H1 (cell line): ENCODE measurements at regions not wholly inside any gene's neighbourhood (a gene's known extent, or its start where the extent isn't known, plus 50 kb on each side); places are given as distances from the start of the nearest gene placed in this dataset.

Source experiments
- CTCF ChIA-PET: fragments of 300-600 bp; sonication (Branson Sonifier 250); formaldehyde crosslinking; loops from one replicate; lab custom pipeline; 2021; ENCODE audit not compliant: partially characterized antibody; lab: Charles Lee
- POLR2A ChIA-PET: fragments of 300-600 bp; sonication (Branson Sonifier 250); formaldehyde crosslinking; loops from one replicate; lab custom pipeline; 2021; ENCODE audit warnings: inconsistent platforms; ENCODE audit not compliant: partially characterized antibody; lab: Charles Lee
- DNase-seq, 2 experiments: peaks; one replicate each; pipeline versions ENCODE4 v3.0.0 to v3.0.0-alpha.2; 2010 to 2022; ENCODE audit warnings: low spot score in 2 of 2, low read depth in 1 of 2, mixed read lengths in 1 of 2
- FAIRE-seq: peaks from 2 replicates; lab custom pipeline; 2011; peaks lifted over from hg19 to GRCh38; lab: Jason Lieb, UNC
- H2AFZ ChIP-seq: 2 replicates; pipeline ENCODE4 v1.8.1; 2012; ENCODE audit warnings: low read length, inconsistent platforms
- H2AK5ac ChIP-seq: 2 replicates; pipeline ENCODE4 v1.6.1; 2013; ENCODE audit warnings: low read depth, low read length
- H2BK120ac ChIP-seq: replicated peaks from 2 replicates; pipeline ENCODE3; 2013; ENCODE audit warnings: low read depth, low read length, inconsistent platforms
- H2BK12ac ChIP-seq: 2 replicates; pipeline ENCODE4 v1.6.1; 2013; ENCODE audit warnings: low read depth, low read length
- H2BK15ac ChIP-seq: 2 replicates; pipeline ENCODE4 v1.6.1; 2013; ENCODE audit warnings: low read length
- H2BK20ac ChIP-seq: 2 replicates; pipeline ENCODE4 v1.6.1; 2013; ENCODE audit warnings: low read length
- H2BK5ac ChIP-seq: 2 replicates; pipeline ENCODE4 v1.6.1; 2013; ENCODE audit warnings: low read depth, low read length
- H3K14ac ChIP-seq: 2 replicates; pipeline ENCODE4 v1.6.1; 2013; ENCODE audit warnings: inconsistent platforms; ENCODE audit not compliant: insufficient read length
- H3K18ac ChIP-seq: 2 replicates; pipeline ENCODE4 v1.6.1; 2013; ENCODE audit warnings: low read length; ENCODE audit errors: extremely low read depth
- H3K23ac ChIP-seq: 2 replicates; pipeline ENCODE4 v1.6.1; 2013; ENCODE audit warnings: inconsistent platforms; ENCODE audit not compliant: insufficient read length
- H3K23me2 ChIP-seq: 2 replicates; pipeline ENCODE4 v1.6.1; 2013; ENCODE audit warnings: low read depth, low read length
- H3K27ac ChIP-seq: 2 replicates; pipeline ENCODE4 v1.6.1; 2011; ENCODE audit warnings: low read depth, low read length, inconsistent platforms
- H3K27me3 ChIP-seq, 4 experiments: replicated peaks in 1 of 4; 1 replicate in 1 of 4; 2 replicates in 3 of 4; pipeline versions ENCODE4 v1.6.1 to v1.8.1; 2011 to 2013; ENCODE audit warnings: low read length in 3 of 4, mild to moderate bottlenecking in 3 of 4, inconsistent platforms in 2 of 4, mixed read lengths in 2 of 4, moderate library complexity in 1 of 4; ENCODE audit not compliant: control insufficient read depth in 3 of 4, insufficient read depth in 3 of 4; ENCODE audit errors: extremely low read depth in 1 of 4
- H3K36me3 ChIP-seq, 4 experiments: 2 replicates each; pipeline versions ENCODE4 v1.6.1 to v1.8.1; 2011 to 2013; ENCODE audit warnings: mild to moderate bottlenecking in 4 of 4, low read length in 3 of 4, moderate library complexity in 2 of 4, control low read depth in 1 of 4, inconsistent platforms in 1 of 4; ENCODE audit not compliant: insufficient read depth in 4 of 4, control insufficient read depth in 2 of 4
- H3K4ac ChIP-seq: replicated peaks from 2 replicates; pipeline ENCODE3; 2013; ENCODE audit warnings: low read length, low read depth, mixed read lengths, inconsistent platforms; ENCODE audit not compliant: insufficient read length
- H3K4me1 ChIP-seq, 4 experiments: replicated peaks in 1 of 4; 1 replicate in 1 of 4; 2 replicates in 3 of 4; pipeline versions ENCODE4 v1.6.1 to v1.8.1; 2011 to 2013; ENCODE audit warnings: low read length in 3 of 4, inconsistent platforms in 2 of 4, mixed read lengths in 1 of 4; ENCODE audit not compliant: insufficient read depth in 4 of 4, control insufficient read depth in 3 of 4
- H3K4me2 ChIP-seq, 2 experiments: 2 replicates each; pipeline versions ENCODE4 v1.6.1 to v1.8.1; 2011 to 2013; ENCODE audit warnings: low read depth in 2 of 2, low read length in 2 of 2, control low read depth in 1 of 2, inconsistent platforms in 1 of 2, mild to moderate bottlenecking in 1 of 2; ENCODE audit not compliant: insufficient read depth in 1 of 2
- H3K4me3 ChIP-seq, 4 experiments: fragments of 200-600, 300-600 bp in 1 of 4; sonication (generic), shearing (Covaris generic), sonication (Bioruptor Twin) in 1 of 4; 2 replicates each; pipeline versions ENCODE4 v1.5.1 to v1.8.1; 2011 to 2016; ENCODE audit warnings: low read length in 4 of 4, low read depth in 3 of 4, control low read depth in 2 of 4, inconsistent platforms in 2 of 4, mild to moderate bottlenecking in 2 of 4, mixed read lengths in 1 of 4, moderate library complexity in 1 of 4; ENCODE audit not compliant: insufficient read depth in 2 of 4; ENCODE audit errors: extremely low read depth in 1 of 4
- H3K56ac ChIP-seq: replicated peaks from 2 replicates; pipeline ENCODE3; 2013; ENCODE audit warnings: low read depth, mild to moderate bottlenecking, mixed read lengths, low read length, inconsistent platforms; ENCODE audit not compliant: insufficient read length
- H3K79me1 ChIP-seq: 2 replicates; pipeline ENCODE4 v1.6.1; 2013; ENCODE audit warnings: low read depth, low read length, control low read depth
- H3K79me2 ChIP-seq, 2 experiments: 2 replicates each; pipeline versions ENCODE4 v1.6.1 to v1.8.1; 2012 to 2013; ENCODE audit warnings: low read length in 2 of 2, mild to moderate bottlenecking in 2 of 2, inconsistent platforms in 1 of 2; ENCODE audit not compliant: insufficient read depth in 2 of 2, control insufficient read depth in 1 of 2
- H3K9ac ChIP-seq, 4 experiments: replicated peaks in 1 of 4; 1 replicate in 1 of 4; 2 replicates in 3 of 4; pipeline versions ENCODE4 v1.6.1 to v1.8.1; 2011 to 2013; ENCODE audit warnings: low read depth in 3 of 4, low read length in 3 of 4, control low read depth in 2 of 4, mild to moderate bottlenecking in 2 of 4, moderate library complexity in 2 of 4, inconsistent platforms in 1 of 4; ENCODE audit errors: extremely low read depth in 1 of 4
- H3K9me3 ChIP-seq, 2 experiments: 2 replicates each; pipeline versions ENCODE4 v1.6.1 to v1.8.1; 2012 to 2013; ENCODE audit warnings: mild to moderate bottlenecking in 2 of 2, moderate library complexity in 2 of 2, control low read depth in 1 of 2, inconsistent platforms in 1 of 2, low read depth in 1 of 2, low read length in 1 of 2, mixed read lengths in 1 of 2; ENCODE audit not compliant: insufficient read depth in 2 of 2
- H4K20me1 ChIP-seq, 2 experiments: replicated peaks in 1 of 2; 2 replicates each; pipeline versions ENCODE3 to v1.8.1; 2011 to 2013; ENCODE audit warnings: inconsistent platforms in 2 of 2, low read length in 2 of 2, mild to moderate bottlenecking in 1 of 2; ENCODE audit not compliant: insufficient read depth in 2 of 2, control insufficient read depth in 1 of 2
- H4K5ac ChIP-seq: 2 replicates; pipeline ENCODE4 v1.6.1; 2013; ENCODE audit warnings: low read length, low read depth, mixed read lengths, inconsistent platforms; ENCODE audit not compliant: insufficient read length
- H4K8ac ChIP-seq: 2 replicates; pipeline ENCODE4 v1.8.0; 2013; ENCODE audit warnings: mild to moderate bottlenecking, moderate library complexity, low read length, inconsistent platforms; ENCODE audit not compliant: insufficient read depth; ENCODE audit errors: extremely low read depth
- H4K91ac ChIP-seq: replicated peaks from 2 replicates; pipeline ENCODE3; 2013; ENCODE audit warnings: low read length, mixed read lengths, inconsistent platforms; ENCODE audit not compliant: insufficient read length
- CEBPB ChIP-seq: IDR thresholded peaks from 2 replicates; pipeline ENCODE4 v1.6.1; 2012; ENCODE audit warnings: low read depth, low read length
- KDM1A ChIP-seq: fragments of 200-600, 300-600 bp; sonication (generic); IDR thresholded peaks from 2 replicates; pipeline ENCODE4 v1.7.1; 2016; ENCODE audit warnings: mild to moderate bottlenecking, low read length, borderline replicate concordance
- WGBS, 2 experiments: shearing (Covaris generic) in 1 of 2; methylation state at CpG; one replicate each; pipeline versions ENCODE4 v1.1.6 to v1.1.7; 2013 to 2015; ENCODE audit warnings: low lambda C conversion rate in 2 of 2, mixed read lengths in 2 of 2, inconsistent platforms in 1 of 2, low coverage in 1 of 2, missing lambda C conversion rate in 1 of 2; ENCODE audit not compliant: insufficient replicate concordance in 2 of 2, insufficient coverage in 1 of 2, insufficient read length in 1 of 2; ENCODE audit errors: extremely low coverage in 1 of 2, missing lambda C conversion rate in 1 of 2; 5-methylcytosine and 5-hydroxymethylcytosine counted together

GRCh38 chr6:22875845-22876244, 306.5 kb downstream of the HDGFL1 start:
- POLR2A ChIA-PET = interaction anchor here (0.6 kb wide), 1 partner anchor 48 kb away, joined by 3 read pairs; no protein-coding TSS in a partner anchor
- Histone ChIP-seq H4K8ac (no peak overlapping the region), H3K4me2 (no peak overlapping the region), H4K91ac (peak overlapping the region; percentile 28), H3K27ac (no peak overlapping the region), H2BK120ac (no peak overlapping the region), H3K9ac (no peak overlapping the region), H3K56ac (no peak overlapping the region), H2BK12ac (no peak overlapping the region), H3K4me3 (no peak overlapping the region), H3K36me3 (0 out of 8 replicates have a peak, but pooled peaks cover 0 to 3% (median 0%) of the 10 kb centered on the region in 4 experiments), H3K79me2 (no peaks in the 10 kb centered on the region), H3K23ac (no peak overlapping the region), H3K4me1 (peaks cover 0 to 15% (median 5%) of the 10 kb centered on the region in 4 experiments; a peak in 3 of 7 replicates), H3K18ac (peak overlapping the region; percentile 7; the same call in 1 of the 2 replicates), H3K23me2 (no peaks in the 10 kb centered on the region), H3K79me1 (no peaks in the 10 kb centered on the region), H2BK15ac (no peak overlapping the region), H2AFZ (no peak overlapping the region), H4K20me1 (no peaks in the 10 kb centered on the region), H4K5ac (no peak overlapping the region), H3K14ac (no peak overlapping the region), H3K9me3 (0 out of 4 replicates have a peak, but pooled peaks cover 0 to 5% of the 10 kb centered on the region in 2 experiments), H2BK5ac (peak overlapping the region; percentile 97; the same call in 1 of the 2 replicates), H3K4ac (no peak overlapping the region), H3K27me3 (no peaks in the 10 kb centered on the region), H2AK5ac (no peak overlapping the region), H2BK20ac (0 out of 2 replicates have a peak overlapping the region, but pooled peaks have one; percentile 0)
- DNase-seq (no peak), FAIRE-seq (no peak)
- 90% methylated on average over 2 of the region's 2 CpGs; no CpG with 5 or more reads in 1 of the 2 experiments for WGBS, 2 experiments
- TF ChIP-seq KDM1A = no peak
- TF ChIP-seq CEBPB = peak; percentile 1; the same call in 1 of the 2 replicates
- CTCF ChIA-PET = interaction anchor here (0.6 to 0.7 kb wide), 2 partner anchors 42 to 109 kb away, joined by 3 read pairs; no protein-coding TSS in a partner anchor
